GM18867 (cell line): ENCODE measurements at regions not wholly inside any gene's neighbourhood (a gene's known extent, or its start where the extent isn't known, plus 50 kb on each side); places are given as distances from the start of the nearest gene placed in this dataset.

ENCODE experiments used
- ATAC-seq: cut with Tn5 transposase; IDR thresholded peaks from one replicate; pipeline ENCODE4 v1.9.1; 2021; ENCODE audit warnings: mild to moderate bottlenecking, moderate library complexity; ENCODE audit not compliant: unreplicated experiment

GRCh38 chrX:98514032-98514431 lies 1630.3 kb downstream of the RPA4 start:
- no peak for ATAC-seq

DNA sequence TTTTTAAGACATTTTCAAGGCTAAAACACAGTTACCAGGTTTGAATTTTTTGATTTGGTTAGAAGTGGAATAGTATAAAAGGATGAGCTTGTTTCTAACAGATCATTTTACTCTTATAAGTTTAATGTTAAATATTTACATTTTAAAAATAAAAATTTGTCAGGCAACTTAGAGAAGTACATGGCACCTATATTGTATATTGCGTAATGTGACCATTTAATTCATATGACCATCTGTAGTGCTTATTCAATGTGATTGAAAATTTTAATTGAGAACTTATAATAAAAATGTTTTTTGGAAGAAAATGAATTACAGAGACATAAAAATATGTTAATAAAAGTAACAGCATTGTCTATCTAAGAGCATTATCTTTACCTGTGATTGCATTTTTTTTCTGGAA lies 1632.4 kb downstream of the RPA4 start:
- no peak for ATAC-seq

GRCh38 chrX:98523026-98523425 lies 1639.3 kb downstream of the RPA4 start:
- ATAC-seq, result no peak

- no peak for ATAC-seq
Observed at GRCh38 chrX:98523521-98523920, 1639.8 kb downstream of the RPA4 start.

DNA sequence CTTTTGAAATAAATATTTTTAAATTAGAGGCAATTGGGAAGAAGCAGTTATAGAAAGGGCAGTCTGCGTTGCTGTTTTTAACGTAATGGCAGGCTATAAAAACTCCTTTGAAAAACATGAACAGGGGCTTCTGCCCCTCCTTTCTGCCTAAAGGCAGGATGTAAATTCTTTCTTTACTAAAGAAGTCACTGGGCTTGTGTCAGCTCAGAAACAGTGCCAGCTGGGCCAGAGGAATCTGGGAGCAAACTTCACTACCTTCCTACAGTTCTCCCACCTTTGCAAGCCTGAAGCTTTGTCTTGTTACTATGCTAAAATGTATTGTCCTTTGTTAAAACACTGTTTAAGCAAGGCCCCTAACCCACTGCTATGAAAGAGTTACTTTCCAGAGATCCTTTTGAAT lies 1664.8 kb downstream of the RPA4 start:
- no peak for ATAC-seq

DNA sequence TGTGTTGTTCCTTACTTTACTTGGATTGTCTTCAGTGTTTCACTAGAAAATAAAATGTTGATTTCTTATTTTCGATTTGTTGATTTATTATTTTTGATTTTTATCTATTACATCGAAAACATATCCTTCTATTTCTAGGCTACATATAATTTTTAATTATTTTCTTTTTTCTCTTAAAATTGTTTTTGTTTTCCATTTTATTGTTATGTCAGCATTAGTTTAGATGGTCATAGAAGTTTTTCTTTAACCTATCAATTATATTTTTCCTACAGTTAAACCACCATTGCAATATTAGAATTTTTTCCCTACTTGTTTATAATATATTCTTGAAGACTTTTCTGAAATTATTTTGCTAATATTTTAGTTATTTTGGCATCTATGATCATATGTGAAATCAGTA lies 1685.1 kb downstream of the RPA4 start:
- ATAC-seq, result no peak

DNA sequence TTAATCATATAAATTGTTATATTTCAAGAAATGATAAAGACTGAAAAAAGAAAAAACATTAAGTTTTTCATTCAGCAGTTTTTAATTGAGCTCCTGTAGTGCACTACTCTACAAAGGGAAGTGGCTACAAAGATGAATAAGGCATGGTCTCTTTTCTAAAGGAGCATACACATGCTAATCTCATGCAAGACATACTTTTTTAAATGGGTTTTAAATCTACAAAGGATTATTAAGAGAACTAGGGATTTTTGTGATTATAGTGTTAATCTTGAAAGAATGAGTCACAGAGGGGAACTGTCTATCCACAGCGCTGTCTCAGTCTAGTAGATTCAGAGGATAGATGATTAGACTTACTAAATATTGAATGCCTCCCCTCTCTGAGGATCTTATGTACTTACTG lies 1722.2 kb downstream of the RPA4 start:
- ATAC-seq, result no peak

DNA sequence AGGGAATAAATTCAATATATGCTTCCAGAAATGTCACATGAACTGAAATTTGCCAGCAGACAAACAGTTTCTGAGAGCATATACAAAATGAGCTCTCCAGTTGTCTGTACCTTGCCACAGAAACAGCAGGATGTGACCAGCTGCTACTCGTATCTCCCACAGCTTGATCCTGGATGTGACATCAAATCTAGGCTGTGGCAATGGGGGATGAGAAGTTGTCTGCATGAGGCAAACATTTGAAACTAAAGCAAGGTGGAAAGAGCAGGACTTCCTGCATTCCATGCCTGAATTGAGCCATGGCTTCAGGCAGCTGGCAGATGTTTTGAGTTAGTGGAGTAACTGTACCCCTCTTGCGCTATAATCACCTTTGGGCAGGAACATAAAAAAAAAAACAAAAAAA lies 1724.0 kb downstream of the RPA4 start:
- ATAC-seq, result no peak

DNA sequence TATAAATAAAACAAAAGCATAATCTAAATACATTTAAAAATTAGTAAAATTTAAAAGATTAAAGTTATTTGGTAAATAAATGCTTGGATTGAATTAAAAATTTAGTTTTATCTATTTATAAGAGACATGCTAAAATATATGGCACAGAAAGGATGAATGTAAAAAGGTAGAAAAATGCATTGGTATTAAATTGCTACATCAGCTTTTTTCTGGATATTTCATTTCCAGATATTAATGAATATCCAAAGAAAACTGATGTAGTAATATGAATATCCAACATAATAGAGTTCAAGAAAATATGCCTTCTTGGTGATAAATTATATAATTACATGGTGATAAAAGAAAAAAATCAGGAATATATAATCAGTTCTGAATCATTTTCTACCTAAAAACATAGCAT lies 1743.9 kb downstream of the RPA4 start:
- no peak for ATAC-seq

- ATAC-seq, result no peak
Observed at GRCh38 chrX:98637451-98637850, 1753.7 kb downstream of the RPA4 start.

DNA sequence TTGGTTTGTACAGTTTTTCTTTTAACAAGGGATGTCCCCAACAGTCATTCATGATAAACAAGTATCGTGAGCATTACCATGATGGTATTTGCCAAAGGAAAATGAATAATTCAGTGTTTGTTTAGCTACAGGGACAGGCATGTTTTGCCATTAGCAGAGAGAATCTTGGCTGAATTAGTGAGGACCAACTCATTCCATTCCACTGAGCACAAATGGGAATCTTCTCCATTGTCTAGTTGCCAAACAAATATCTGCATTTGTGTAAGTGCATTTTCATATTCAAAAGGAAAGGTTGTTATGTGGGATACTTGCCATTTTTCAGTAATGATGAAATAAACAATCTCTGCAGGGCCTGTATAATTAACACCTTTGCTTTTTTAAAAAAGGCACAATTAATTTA lies 1762.6 kb downstream of the RPA4 start:
- no peak for ATAC-seq

- no peak for ATAC-seq
Observed at GRCh38 chrX:98654565-98654964, 1755.5 kb downstream of the PCDH19 start.
